ENCODE measurements at regions not wholly inside any gene's neighbourhood (a gene's known extent, or its start where the extent isn't known, plus 50 kb on each side); places are given as distances from the start of the nearest gene placed in this dataset.

DNA sequence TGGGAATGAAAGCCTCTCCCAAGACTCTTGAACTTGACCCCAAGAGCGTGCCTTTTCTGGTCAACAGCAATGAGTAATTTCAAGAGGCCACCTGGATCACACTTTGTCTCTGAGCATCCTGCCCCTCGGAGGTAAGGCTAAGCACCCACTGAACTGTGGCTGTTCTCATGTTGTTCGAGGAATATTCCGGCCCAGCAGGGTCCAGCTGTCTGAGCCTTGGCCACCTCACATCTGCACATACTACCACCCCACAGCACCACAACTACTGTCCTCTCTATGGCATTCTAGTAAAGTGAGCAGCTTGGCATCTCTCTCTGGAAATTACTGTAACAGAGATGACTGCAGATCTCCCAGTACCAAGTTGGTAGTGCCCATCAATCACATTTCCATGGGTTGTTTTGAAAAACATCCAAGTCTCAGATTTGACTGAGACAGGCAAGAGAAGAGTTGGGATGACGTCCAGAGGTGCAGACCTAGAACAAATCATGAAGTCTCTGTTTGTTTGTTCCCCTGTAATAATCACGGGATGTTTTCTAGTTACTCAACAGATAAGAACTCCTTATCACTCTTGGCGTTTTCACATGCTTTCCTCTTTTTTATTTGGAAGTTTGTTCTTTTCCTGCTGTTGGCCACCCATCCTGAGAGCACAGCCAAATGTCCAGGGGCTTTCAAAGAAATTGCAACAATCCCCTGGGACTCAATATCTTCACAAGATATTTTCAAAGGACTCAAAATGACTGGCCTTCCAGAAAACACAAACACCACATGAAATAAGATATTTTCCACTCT, 336.0 kb upstream of the TNP1 start (continued):
- TF ChIP-seq ZNF384 (IDR thresholded peaks at IDR 0.05; ENCODE audit: borderline replicate concordance, low read depth, low read length): no peak
- TF ChIP-seq, protein P1, sequence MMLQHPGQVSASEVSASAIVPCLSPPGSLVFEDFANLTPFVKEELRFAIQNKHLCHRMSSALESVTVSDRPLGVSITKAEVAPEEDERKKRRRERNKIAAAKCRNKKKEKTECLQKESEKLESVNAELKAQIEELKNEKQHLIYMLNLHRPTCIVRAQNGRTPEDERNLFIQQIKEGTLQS (IDR thresholded peaks at IDR 0.05; ENCODE audit: borderline replicate concordance, extremely low read depth, low read depth, low read length): no peak
- no peak for TF ChIP-seq CEBPB (IDR thresholded peaks at IDR 0.05; ENCODE audit: borderline replicate concordance in 1 of 2, low read depth in 2 of 2, low read length in 2 of 2)
- TF ChIP-seq ZNF217 (IDR thresholded peaks at IDR 0.05): no peak
- TF ChIP-seq, protein P2, sequence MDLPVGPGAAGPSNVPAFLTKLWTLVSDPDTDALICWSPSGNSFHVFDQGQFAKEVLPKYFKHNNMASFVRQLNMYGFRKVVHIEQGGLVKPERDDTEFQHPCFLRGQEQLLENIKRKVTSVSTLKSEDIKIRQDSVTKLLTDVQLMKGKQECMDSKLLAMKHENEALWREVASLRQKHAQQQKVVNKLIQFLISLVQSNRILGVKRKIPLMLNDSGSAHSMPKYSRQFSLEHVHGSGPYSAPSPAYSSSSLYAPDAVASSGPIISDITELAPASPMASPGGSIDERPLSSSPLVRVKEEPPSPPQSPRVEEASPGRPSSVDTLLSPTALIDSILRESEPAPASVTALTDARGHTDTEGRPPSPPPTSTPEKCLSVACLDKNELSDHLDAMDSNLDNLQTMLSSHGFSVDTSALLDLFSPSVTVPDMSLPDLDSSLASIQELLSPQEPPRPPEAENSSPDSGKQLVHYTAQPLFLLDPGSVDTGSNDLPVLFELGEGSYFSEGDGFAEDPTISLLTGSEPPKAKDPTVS (IDR thresholded peaks at IDR 0.05; ENCODE audit: low read depth, low read length): no peak
- TF ChIP-seq NBN (IDR thresholded peaks at IDR 0.05): no peak
- no peak for TF ChIP-seq POLR2A (IDR thresholded peaks at IDR 0.05; ENCODE audit: low read depth, low read length)

DNA sequence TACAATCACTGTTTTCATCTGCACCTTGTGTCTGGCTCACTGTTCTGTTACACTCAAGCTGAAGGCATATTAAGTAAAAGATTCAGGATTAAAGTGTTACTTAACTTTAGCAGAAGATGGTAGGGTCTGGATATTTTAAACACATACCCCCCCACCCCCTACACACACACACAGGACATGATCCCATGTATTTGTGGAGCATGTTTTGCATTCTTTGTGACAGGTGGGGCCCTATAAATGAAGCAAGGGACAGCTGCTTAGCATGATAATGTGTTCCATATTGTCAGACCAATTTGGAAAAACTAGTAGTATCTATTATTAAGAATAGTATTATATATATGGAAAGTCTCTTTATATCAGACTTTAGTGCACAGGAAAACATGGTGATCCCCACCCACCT, 335.2 kb upstream of the TNP1 start:
- no peaks in the 10 kb centered on the region for H3K36me3 ChIP-seq (ENCODE audit: control insufficient read depth in 2 of 2, insufficient read depth in 2 of 2, low read length in 1 of 2)
- intact Hi-C loops (cut with micrococcal nuclease; ENCODE audit: unreplicated experiment) (no loop called here), in situ Hi-C loops (cut with MboI) (no loop called here)
- no peak for ATAC-seq
- H3K4me2 ChIP-seq (ENCODE audit: control insufficient read depth, insufficient read depth): no peak overlapping the region
- SMC1A ChIA-PET (ENCODE audit: uncharacterized antibody, unreplicated experiment): no interaction called here
- H4K20me1 ChIP-seq (ENCODE audit: control insufficient read depth, insufficient read depth): no peaks in the 10 kb centered on the region
- FAIRE-seq: no peak
- H3K9ac ChIP-seq (ENCODE audit: control insufficient read depth, insufficient read depth, low read length): no peak overlapping the region
- no peaks in the 10 kb centered on the region for H3K27me3 ChIP-seq (replicated peaks in 1 of 2; ENCODE audit: control insufficient read depth in 2 of 2, insufficient read depth in 2 of 2, low read length in 1 of 2)
- H3K27ac ChIP-seq (ENCODE audit: control insufficient read depth, insufficient read depth): no peak overlapping the region
- RAD21 ChIA-PET (ENCODE audit: unreplicated experiment): no interaction called here
- DNase-seq (ENCODE audit: low read depth, low spot score): no peak
- no peaks in the 10 kb centered on the region; the same call in 1 of the 3 replicates for H3K9me3 ChIP-seq (replicated peaks; ENCODE audit: control insufficient read depth, insufficient read depth, low read length)
- no peak overlapping the region for H2AFZ ChIP-seq (ENCODE audit: control insufficient read depth, low read depth, low read length)
- TF ChIP-seq SKIL (IDR thresholded peaks at IDR 0.05; ENCODE audit: low read depth, poor library complexity, severe bottlenecking) (no peak), SPI1 (IDR thresholded peaks at IDR 0.05; ENCODE audit: borderline replicate concordance, insufficient read depth, low read depth, low read length) (no peak), KLF5 (IDR thresholded peaks at IDR 0.05; ENCODE audit: partially characterized antibody) (no peak), RUNX3 (IDR thresholded peaks at IDR 0.05; ENCODE audit: low read length) (no peak), DPF2 (IDR thresholded peaks at IDR 0.05) (no peak), FOXM1 (IDR thresholded peaks at IDR 0.05; ENCODE audit: low read depth, low read length) (no peak), CBX3 (IDR thresholded peaks at IDR 0.05; ENCODE audit: borderline replicate concordance, low read depth) (no peak), PML (IDR thresholded peaks at IDR 0.05; ENCODE audit: low read length) (no peak), NBN (IDR thresholded peaks at IDR 0.05) (no peak), NFYB (IDR thresholded peaks at IDR 0.05; ENCODE audit: insufficient read depth, low read depth, low read length) (no peak), EZH2 (IDR thresholded peaks at IDR 0.05; ENCODE audit: borderline replicate concordance, control insufficient read depth, low read depth, low read length) (no peak), ZSCAN29 (IDR thresholded peaks at IDR 0.05) (no peak), CREB1 (IDR thresholded peaks at IDR 0.05; ENCODE audit: low read depth) (no peak), FOS (IDR thresholded peaks at IDR 0.05; ENCODE audit: borderline replicate concordance, extremely low read depth, insufficient read length) (no peak)
- TF ChIP-seq, protein P3, sequence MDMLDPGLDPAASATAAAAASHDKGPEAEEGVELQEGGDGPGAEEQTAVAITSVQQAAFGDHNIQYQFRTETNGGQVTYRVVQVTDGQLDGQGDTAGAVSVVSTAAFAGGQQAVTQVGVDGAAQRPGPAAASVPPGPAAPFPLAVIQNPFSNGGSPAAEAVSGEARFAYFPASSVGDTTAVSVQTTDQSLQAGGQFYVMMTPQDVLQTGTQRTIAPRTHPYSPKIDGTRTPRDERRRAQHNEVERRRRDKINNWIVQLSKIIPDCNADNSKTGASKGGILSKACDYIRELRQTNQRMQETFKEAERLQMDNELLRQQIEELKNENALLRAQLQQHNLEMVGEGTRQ (IDR thresholded peaks at IDR 0.05; ENCODE audit: borderline replicate concordance, low read depth, low read length): no peak
- POLR2A ChIA-PET: no interaction called here
- no peaks in the 10 kb centered on the region for H3K4me1 ChIP-seq (ENCODE audit: control insufficient read depth, insufficient read depth, low read length)
- no peak overlapping the region for H3K4me3 ChIP-seq
- H3K79me2 ChIP-seq (ENCODE audit: control insufficient read depth, insufficient read depth, low read length): no peaks in the 10 kb centered on the region
- no TSS peak for BruUV-seq (replicated peaks)
- CTCF ChIA-PET: no interaction called here

Measured in GM12878 (cell line).